Spleen (tissue), 11 donors: ENCODE measurements at regions not wholly inside any gene's neighbourhood (a gene's known extent, or its start where the extent isn't known, plus 50 kb on each side); places are given as distances from the start of the nearest gene placed in this dataset.

Source experiments
- DNase-seq: peaks from one replicate; pipeline ENCODE4 v3.0.0-alpha.2; 2020
- H3K27ac ChIP-seq, 8 donors: fragments of 200-600 bp; sonication (generic) in 7 of 8; 1 replicate in 4 of 8; 2 replicates in 4 of 8; pipeline versions ENCODE4 v1.5.0 to v1.8.0; 2016 to 2021; ENCODE audit warnings: inconsistent platforms in 4 of 8, mild to moderate bottlenecking in 4 of 8, moderate library complexity in 1 of 8
- H3K27me3 ChIP-seq, 7 donors: fragments of 200-600 bp; sonication (generic) in 6 of 7; replicated peaks in 1 of 7; 1 replicate in 4 of 7; 2 replicates in 3 of 7; pipeline versions ENCODE4 v1.5.0 to v1.8.0; 2016 to 2021; ENCODE audit warnings: inconsistent platforms in 3 of 7, mild to moderate bottlenecking in 1 of 7
- H3K36me3 ChIP-seq, 6 donors: fragments of 200-600 bp; sonication (generic) in 5 of 6; 1 replicate in 4 of 6; 2 replicates in 2 of 6; pipeline versions ENCODE4 v1.5.0 to v1.8.0; 2016 to 2021; ENCODE audit warnings: inconsistent platforms in 2 of 6
- H3K4me1 ChIP-seq, 6 donors: fragments of 200-600 bp; sonication (generic) in 5 of 6; 1 replicate in 3 of 6; 2 replicates in 3 of 6; pipeline versions ENCODE4 v1.5.0 to v1.8.0; 2016 to 2021; ENCODE audit warnings: inconsistent platforms in 3 of 6
- H3K4me3 ChIP-seq, 8 donors: fragments of 200-600 bp; sonication (generic) in 7 of 8; 1 replicate in 4 of 8; 2 replicates in 4 of 8; pipeline versions ENCODE4 v1.5.0 to v1.8.0; 2016 to 2021; ENCODE audit warnings: inconsistent platforms in 4 of 8, mild to moderate bottlenecking in 4 of 8, moderate library complexity in 2 of 8
- H3K9me3 ChIP-seq, 8 donors: fragments of 200-600 bp; sonication (generic) in 7 of 8; 1 replicate in 4 of 8; 2 replicates in 4 of 8; pipeline versions ENCODE4 v1.5.0 to v1.8.0; 2016 to 2021; ENCODE audit warnings: inconsistent platforms in 4 of 8
- POLR2A ChIP-seq, 3 donors: fragments of 450-650 bp; IDR thresholded peaks; one replicate each; pipeline ENCODE4 v1.5.1; 2017; ENCODE audit warnings: antibody characterized with exemption in 3 of 3, mild to moderate bottlenecking in 1 of 3
- POLR2AphosphoS5 ChIP-seq, 3 donors: sonication (generic); formaldehyde crosslinking; IDR thresholded peaks; one replicate each; pipeline ENCODE4 v1.5.1; 2017; ENCODE audit warnings: antibody characterized with exemption in 3 of 3
- WGBS, 5 donors: extraction: QIAGEN DNeasy Blood & Tissue Kit in 3 of 5; methylation state at CpG; one replicate each; pipeline versions ENCODE4 v1.1.5 to v1.1.7; 2013 to 2018; 5-methylcytosine and 5-hydroxymethylcytosine counted together
- intact Hi-C: fragments of 100-400 bp; cut with DNase I; formaldehyde crosslinking; loops from one replicate; pipeline ENCODE4 v1.15.0; 2023; ENCODE audit warnings: low total_unique reads
- TF ChIP-seq, protein P1 (sequence below), 11 experiments: fragments of 200-600 bp in 7 of 11; fragments of 450-650 bp in 4 of 11; sonication (generic) in 4 of 11; IDR thresholded peaks in 8 of 11; conservative IDR thresholded peaks in 3 of 11; 1 replicate in 7 of 11; 2 replicates in 4 of 11; pipeline versions ENCODE4 v1.4.0 to v1.8.0; 2016 to 2021; ENCODE audit warnings: antibody characterized with exemption in 11 of 11, inconsistent platforms in 4 of 11, mild to moderate bottlenecking in 1 of 11
- donor health status: healthy with polysubstance abuse.
- donor health status: DM: no; HTN: no; CAD: no; lungs with moderate emphysema.
- donor health status: DM: no; HTN: no; CAD: no.
- donor health status: Bipolar disorder and iron deficiency.
- donor health status: healthy.
- donor health status: DM: no; HTN: no; CAD: no.
- donor health status: DM: yes; HTN: yes; CAD: no.

DNA sequence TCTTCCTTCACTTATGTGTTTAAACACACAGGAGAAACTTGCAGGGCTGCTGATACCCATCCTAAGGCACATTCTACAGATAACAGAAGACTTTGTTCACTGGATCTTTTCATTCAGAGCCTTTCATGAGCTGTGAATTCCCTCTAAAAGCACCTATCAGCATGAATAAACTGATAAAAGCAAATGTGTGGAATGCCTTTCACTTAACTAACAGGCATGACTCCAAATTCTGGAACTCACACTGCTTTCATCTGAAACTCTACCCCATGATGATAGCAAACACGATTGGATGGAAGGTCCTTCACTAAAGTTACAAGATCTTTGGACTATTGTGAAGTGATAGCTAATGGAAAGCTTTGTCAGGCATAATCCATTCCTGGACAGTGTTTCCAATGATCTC is 457.3 kb downstream of the EFNB2 start:
- H3K27ac ChIP-seq, result no peak overlapping the region
- H3K27me3 ChIP-seq, result no peaks in the 10 kb centered on the region
- no peak overlapping the region for H3K4me3 ChIP-seq
- no peak for DNase-seq
- no peaks in the 10 kb centered on the region for H3K4me1 ChIP-seq
- no peaks in the 10 kb centered on the region for H3K36me3 ChIP-seq
- TF ChIP-seq, protein P1, sequence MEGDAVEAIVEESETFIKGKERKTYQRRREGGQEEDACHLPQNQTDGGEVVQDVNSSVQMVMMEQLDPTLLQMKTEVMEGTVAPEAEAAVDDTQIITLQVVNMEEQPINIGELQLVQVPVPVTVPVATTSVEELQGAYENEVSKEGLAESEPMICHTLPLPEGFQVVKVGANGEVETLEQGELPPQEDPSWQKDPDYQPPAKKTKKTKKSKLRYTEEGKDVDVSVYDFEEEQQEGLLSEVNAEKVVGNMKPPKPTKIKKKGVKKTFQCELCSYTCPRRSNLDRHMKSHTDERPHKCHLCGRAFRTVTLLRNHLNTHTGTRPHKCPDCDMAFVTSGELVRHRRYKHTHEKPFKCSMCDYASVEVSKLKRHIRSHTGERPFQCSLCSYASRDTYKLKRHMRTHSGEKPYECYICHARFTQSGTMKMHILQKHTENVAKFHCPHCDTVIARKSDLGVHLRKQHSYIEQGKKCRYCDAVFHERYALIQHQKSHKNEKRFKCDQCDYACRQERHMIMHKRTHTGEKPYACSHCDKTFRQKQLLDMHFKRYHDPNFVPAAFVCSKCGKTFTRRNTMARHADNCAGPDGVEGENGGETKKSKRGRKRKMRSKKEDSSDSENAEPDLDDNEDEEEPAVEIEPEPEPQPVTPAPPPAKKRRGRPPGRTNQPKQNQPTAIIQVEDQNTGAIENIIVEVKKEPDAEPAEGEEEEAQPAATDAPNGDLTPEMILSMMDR (IDR thresholded peaks at IDR 0.05 in 8 of 11, conservative IDR thresholded peaks at IDR 0.05 in 3 of 11), result no peak
- no peak for TF ChIP-seq POLR2A (IDR thresholded peaks at IDR 0.05)
- no peak for TF ChIP-seq POLR2AphosphoS5 (IDR thresholded peaks at IDR 0.05)
- intact Hi-C loops, result no loop called here
- WGBS, 5 donors, result 52 to 80% (median 71%) methylated on average over 1 of the region's 1 CpG
- peaks cover 0 to 9% (median 0%) of the 10 kb centered on the region in 8 donors for H3K9me3 ChIP-seq

DNA sequence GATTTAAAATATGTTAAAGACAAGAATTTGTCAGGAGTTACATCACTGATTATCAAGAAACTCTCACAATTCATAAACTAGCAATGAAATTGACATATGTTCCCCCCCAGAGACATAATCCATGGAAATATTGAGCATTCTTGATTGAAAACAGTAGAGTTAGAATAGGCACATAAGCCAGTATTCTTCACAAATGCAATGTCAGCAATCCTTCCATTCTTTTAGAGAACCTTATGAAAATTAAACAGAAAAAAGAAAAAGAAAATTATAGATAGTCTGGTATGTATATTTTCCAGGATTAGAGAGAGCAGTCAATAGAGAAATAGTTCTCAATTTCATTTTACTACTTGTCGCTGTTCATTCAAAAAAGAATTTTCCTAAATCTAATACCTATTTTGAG is 458.4 kb downstream of the EFNB2 start:
- H3K9me3 ChIP-seq, result peaks cover 0 to 9% (median 0%) of the 10 kb centered on the region in 8 donors

DNA sequence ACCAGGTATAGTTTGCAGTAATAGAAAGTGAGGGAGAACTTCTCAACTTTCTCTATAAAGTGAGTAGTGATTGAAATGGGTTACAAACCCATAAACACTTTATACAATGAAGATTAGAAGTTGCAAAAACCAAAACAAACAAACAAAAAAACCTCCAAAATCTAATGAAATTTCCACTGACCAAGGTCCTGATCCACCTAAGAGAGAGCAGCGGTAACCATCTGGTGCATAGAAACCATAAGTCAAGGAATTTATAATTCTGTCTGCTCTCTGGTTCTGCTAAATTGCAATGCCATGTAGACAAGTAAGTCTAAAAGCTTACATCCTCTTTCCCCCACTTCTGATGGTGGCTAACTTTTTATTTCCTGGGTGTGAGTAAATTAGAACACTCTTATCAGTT is 463.4 kb downstream of the EFNB2 start:
- Histone ChIP-seq H3K36me3 (no peaks in the 10 kb centered on the region), H3K4me3 (no peak overlapping the region), H3K9me3 (no peaks in the 10 kb centered on the region), H3K27me3 (no peaks in the 10 kb centered on the region), H3K4me1 (no peaks in the 10 kb centered on the region), H3K27ac (no peak overlapping the region)
- TF ChIP-seq, protein P1 (IDR thresholded peaks at IDR 0.05 in 8 of 11, conservative IDR thresholded peaks at IDR 0.05 in 3 of 11), result no peak
- TF ChIP-seq POLR2A (IDR thresholded peaks at IDR 0.05) (no peak), POLR2AphosphoS5 (IDR thresholded peaks at IDR 0.05) (no peak)
- intact Hi-C loops, result no loop called here
- DNase-seq, result no peak
- 89 to 96% (median 94%) methylated on average over 1 of the region's 1 CpG for WGBS, 5 donors

More for the DNA sequence above, 458.4 kb downstream of the EFNB2 start:
- TF ChIP-seq POLR2AphosphoS5 (IDR thresholded peaks at IDR 0.05) (no peak), POLR2A (IDR thresholded peaks at IDR 0.05) (no peak)
- TF ChIP-seq, protein P1 (IDR thresholded peaks at IDR 0.05 in 8 of 11, conservative IDR thresholded peaks at IDR 0.05 in 3 of 11), result no peak
- WGBS, 5 donors, result 91 to 97% (median 95%) methylated on average over 1 of the region's 1 CpG
- no peak overlapping the region for H3K27ac ChIP-seq
- H3K27me3 ChIP-seq, result no peaks in the 10 kb centered on the region
- intact Hi-C loops, result no loop called here
- no peak for DNase-seq
- no peaks in the 10 kb centered on the region for H3K4me1 ChIP-seq
- H3K4me3 ChIP-seq, result no peak overlapping the region
- no peaks in the 10 kb centered on the region for H3K36me3 ChIP-seq

DNA sequence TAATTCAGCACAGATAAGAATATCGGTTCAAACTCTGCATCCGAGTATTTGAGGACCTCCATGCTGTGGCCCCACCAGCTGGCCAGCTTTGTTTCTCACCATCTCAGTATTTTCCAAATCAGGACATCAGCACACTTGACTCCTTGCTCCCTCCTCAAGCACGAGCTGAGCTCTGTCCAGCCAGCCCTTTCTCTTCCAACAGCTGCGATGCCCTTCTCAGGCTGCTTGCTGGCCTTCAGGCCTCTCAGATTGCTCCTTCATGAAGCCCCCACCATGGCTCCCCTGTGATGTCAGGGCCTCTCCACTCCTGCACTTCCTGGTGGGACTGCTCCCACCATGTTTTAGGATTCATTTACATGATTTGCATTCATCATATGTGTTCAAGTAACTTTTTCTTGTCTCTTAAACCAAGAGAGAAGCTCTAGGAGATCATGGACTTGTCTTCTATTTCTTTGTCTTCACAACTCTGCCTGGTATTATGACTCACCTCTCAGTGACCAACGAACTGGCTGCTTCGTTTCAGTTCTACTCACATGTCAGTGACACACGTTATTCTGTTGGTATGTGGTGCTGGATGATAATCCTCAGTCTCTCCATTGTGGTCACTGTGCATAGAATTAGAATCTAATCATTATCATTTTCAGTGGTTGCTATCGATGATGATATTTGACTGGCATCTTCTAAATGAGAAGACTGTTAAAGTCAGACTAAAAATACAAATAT is 471.7 kb downstream of the EFNB2 start:
- no peak overlapping the region for H3K4me3 ChIP-seq
- no peaks in the 10 kb centered on the region for H3K4me1 ChIP-seq
- no peak overlapping the region for H3K27ac ChIP-seq
- intact Hi-C loops, result no loop called here
- WGBS, 5 donors, result 73 to 90% (median 80%) methylated on average over 8 of the region's 8 CpGs
- no peaks in the 10 kb centered on the region for H3K36me3 ChIP-seq
- H3K27me3 ChIP-seq, result no peaks in the 10 kb centered on the region
- no peaks in the 10 kb centered on the region for H3K9me3 ChIP-seq
- TF ChIP-seq, protein P1 (IDR thresholded peaks at IDR 0.05 in 8 of 11, conservative IDR thresholded peaks at IDR 0.05 in 3 of 11), result no peak
- DNase-seq, result no peak
